ENCODE measurements at regions not wholly inside any gene's neighbourhood (a gene's known extent, or its start where the extent isn't known, plus 50 kb on each side); places are given as distances from the start of the nearest gene placed in this dataset.
A peak's percentile ranks its signal among the peaks of the same experiment; 100 is the strongest.
"Not testable (repeated sequence)": the region's sequence is repeated elsewhere in the genome, so short reads cannot be mapped to it uniquely, and the experiment has no call there.

DNA sequence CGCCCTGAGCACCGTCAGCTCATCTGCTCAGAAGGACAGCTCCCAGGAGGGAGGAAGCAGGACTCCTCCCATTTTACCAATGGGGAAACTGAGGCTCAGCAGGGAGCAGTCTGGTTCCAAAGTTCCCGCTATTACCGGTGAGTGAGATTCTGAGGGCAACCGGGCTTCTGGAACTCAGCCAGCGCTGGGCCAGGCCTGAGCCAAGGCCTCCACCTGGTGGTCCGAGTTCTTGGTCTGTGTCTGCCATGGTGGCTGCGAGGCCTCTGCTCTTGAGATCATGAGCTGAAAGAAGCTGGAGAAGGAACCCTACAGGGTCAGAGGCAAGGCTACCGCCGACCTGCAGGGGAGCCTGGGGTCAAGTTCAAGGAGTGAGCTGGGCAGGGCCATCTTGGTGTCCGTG, 110.8 kb upstream of the GSE1 start:
- DNase-seq: no peak

DNA sequence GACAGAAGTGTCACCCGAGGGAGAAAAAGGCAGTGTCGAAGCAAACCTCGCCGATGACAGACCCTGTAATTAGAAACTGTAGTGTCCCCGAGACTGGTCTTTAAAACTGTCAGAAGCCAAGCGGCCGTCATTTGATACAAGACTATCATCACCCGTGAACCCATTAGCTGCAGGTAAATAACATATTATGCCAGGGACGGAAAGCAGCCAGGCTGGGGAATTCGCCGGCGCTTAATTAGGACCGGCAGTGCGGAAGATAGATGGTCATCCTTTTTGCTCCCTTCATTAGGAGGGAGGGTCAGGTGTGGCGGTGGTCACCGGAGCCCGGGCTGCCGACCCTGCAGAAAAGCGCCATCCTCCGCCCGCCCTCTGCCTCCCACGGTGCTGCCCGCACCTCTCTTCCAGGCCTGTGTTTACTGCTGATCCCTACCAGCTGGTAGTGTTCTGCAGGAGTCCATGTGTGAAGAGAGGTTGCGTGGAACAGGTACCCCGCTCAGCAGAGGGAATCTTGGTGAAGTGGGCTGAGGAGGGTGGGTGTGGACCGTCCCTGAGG, 109.4 kb upstream of the GSE1 start:
- no peak for DNase-seq

DNA sequence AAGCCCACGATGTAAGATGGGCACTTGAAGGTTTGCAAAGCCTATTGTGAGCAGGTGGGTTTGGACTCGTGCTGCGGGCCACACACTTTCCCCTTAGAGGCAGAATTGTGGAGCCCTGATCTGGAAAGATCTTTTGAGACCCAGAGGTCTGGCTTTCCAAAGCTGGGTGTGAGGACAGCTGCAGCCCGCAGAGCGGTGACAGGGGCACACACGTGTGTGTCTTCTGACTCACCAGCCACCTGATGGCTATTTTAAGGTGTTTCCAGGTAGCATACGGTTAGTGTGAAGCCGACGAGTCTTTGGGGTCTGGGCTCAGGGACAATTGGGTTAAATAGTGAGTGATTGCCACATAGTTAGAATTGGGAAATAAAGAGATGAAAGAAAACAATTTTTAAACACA, 108.9 kb upstream of the GSE1 start:
- DNase-seq: no peak

DNA sequence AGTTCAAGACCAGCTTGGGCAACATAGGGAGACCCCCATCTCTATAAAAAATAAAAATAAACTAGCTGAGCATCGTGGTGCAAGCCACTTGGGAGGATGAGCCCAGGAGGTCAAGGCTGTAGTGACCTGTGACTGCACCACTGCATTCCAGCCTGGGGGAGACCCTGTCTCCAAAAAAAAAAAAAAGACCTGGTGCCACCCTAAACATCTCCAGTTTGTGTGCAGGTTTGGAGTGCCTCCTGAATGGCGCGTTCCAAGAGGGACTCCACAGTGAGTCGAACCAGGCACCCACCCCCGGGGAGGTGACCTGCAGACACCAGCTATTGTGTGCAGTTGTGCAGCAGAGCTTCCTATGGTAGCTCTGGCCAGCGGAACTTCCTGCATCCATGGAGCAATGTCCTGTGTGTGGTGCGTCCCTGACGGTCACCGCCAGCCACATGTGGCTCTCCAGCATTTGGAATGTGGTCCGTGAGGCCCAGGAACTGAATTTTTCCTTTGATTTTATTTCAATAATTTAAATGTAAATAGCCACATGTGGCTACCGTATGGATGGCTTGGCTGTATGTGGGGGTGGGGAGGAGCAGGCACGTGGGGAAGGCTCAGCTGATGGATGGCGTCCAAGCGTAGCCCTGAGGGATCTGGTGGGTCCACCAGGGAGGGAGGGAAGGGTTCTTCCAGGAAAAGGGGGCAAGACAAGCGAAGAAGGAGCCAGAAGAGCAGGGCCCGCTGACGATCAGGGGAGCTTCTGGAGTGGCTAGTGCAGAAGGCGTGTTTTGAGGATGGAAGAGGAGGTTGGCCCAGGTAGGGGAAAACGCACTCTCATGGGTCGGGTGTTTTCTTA, 107.1 kb upstream of the GSE1 start:
- no peak for DNase-seq

DNA sequence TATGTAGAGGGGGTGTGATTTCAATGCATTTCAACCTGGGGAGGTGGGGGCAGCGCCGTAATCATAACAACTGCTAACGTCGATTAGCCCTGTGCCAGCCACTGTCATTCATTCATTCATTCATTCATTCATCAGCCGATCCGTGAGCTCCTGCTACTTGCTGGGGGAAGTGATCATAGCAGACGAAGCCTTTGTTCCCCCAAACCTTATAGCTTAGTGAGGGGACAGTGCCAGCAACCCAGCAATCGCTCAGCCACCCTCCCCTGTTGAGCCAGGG, 106.5 kb upstream of the GSE1 start:
- DNase-seq: no peak

DNA sequence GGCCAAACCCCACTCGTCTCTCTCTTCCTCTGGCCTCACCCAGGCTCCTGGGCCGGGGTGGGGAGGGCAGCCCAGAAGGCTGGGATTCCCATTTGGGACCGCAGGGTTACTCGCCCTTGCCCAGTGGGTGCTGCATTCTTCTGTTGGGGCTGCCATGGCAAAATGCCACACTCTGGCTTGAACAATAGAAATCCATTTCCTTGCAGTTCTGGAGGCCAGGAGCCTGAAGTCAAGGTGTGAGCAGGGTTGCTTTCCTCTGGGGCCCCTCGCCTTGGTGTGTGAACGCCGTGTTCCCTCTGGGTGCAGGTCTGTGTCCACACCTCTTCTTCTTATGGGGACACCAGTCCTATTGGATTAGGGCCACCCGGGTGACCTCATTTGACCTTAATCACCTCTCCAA, 105.8 kb upstream of the GSE1 start:
- DNase-seq: peak; percentile 67

DNA sequence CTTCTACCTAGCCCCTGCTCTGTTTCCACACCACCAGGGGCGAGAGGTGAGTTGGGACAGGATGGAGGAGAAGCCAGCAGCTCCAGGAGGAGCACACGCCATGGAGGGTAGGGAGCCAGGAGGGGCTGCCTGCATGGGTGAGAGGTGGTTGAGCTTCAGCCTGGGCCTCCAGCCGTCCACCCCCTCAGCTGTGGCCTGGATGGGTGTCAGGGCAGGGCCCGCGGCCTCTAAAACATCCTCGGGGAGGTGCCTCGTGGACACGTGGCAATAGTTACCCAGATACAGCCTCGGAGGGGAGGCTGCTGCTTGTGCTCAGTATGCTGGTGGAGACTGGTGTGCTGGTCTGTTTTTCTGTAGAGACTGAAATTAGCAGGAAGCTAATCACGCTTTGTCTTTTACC, 104.7 kb upstream of the GSE1 start:
- no peak for DNase-seq

DNA sequence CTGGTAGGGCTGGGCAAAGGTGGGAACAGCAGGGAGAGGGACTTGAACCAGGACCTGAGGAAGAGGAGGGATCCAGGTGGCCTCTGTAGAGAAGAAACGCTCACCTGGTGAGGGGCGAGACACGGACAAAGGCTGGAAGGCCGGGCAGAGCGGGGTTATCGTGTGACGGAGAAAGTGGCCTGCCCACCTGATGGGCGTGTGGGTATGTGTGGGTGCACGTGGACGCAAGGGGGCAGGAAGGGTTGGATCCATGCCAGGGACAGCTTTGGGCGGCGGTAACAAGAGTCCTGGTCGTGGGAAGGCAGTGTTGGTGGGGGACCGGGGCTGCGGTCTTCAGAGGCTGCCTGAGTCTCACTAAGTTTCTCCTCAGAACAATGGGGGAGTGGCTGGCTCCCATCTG, 104.1 kb upstream of the GSE1 start:
- no peak for DNase-seq

DNA sequence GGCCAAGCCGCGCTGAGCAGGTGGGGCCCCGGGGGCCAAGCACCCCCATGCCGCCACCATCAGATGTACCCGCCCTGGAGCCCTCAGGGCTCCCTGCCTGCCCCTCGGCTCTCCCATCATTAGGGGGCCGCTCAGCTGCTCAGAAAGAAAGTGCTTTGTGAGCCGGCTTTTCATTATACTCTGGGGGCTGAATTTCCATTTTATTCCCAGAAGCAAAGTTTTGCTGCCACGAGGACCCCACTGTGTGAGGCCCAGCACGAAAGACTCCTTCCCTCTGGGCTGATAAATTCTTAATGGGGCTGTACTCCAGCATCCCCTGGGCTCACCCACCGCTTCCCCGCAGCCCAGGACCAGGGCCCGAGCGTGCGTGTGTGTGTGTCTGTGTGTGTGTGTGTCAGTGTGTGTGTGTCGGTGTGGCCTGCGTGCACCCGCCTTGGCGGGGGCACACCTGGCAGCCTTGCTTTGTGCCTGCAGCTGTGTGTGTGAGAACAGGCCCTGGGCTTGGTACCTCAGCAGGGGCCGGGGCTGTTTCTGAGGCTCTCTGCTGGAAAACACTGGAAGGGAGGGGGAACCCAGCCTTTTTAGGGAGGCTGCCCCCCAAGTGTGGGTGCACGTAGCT, 103.0 kb upstream of the GSE1 start:
- DNase-seq: no peak

DNA sequence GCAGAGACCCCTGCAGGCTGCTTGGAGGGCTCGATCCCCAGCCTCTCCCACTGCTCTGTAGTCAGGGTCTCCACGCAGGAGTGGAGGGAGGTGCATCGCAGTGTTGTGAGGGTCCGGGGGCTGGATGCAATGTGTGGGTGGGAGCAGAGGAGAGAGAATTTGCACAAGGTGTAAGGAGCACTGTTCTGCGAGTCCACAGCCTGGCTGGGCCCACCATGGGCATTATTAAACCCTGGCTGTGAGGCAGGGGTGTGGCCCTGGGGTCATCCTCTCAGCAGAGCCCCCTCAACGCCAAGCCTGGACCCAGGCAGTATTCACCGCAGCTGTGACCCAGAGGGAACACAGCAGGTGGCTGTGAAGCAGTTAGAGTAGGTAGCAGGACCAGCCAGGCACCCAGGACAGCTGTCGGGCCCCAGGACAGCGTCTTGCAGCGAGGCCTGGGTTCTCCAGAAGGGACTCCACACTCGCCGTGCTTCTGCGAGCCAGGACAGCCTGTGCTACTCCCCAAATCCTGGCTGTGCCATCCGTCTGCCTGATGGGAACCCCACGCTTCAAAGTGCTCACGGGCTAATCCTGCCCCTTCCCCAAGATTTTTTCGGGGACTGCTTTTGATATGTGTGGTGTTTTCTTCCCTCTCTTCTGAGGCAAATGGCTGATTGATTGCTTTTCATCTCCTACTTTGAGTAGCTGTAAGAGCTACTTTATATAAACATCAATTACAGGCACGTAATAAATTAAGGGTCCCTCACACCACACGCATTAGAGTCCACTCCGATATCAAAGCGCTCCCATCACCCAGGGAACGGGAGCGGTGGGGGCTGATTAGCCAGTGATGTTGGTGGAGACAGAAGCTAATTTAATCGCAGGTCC, 100.9 kb upstream of the GSE1 start:
- no peak for DNase-seq

DNA sequence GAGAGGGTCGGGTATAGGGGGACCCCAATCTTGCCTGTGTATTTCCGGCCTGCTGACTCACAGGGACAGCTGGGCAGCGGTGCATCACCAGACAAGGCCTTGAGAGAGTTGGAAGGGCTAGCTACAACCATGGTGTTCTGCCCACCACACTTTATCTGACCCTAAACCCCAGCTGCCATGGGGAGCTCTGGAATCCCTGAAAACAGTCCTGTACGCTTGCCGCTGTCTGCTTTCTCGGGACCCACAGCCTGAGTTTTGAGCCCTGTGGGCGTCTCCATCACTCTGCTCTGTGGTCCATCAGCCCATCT, 100.4 kb upstream of the GSE1 start:
- no peak for DNase-seq

DNA sequence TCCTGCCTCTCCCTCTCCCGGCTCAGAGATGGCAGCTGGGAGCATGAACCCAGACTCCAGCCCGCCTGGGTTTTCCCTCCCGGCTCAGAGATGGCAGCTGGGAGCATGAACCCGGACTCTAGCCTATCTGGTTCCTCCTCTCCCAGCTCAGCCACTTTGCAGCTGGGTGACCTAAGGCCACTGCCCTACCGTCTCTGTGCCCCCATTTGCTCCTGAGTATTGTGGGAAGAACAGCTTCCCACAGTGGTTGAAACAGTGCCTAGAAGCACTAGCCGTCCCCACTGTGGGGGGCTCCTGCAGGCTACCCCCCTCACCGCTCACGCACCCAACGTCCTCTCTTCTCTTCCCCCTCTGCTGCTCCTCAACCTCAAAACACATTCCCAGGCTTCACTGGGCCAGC, 99.9 kb upstream of the GSE1 start:
- no peak for DNase-seq

DNA sequence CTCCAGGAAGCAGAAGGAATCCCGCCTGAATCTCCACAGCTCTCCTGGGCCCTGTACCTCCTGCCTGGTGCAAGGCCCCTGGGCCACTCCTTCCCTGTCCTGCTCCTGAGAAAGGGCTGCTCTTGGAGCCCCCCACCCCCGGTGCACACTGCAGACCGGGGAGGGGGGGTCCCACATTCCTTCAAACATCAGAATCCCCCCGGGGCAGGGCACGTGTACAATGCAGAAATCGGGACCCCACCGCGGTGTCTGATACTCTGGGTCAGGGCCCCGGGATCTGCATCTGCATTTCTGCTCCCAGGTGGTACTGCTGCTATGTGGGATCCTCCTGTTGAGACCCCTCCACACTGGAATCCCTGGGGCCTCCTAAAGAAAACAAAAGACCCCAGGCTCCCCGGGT, 99.5 kb upstream of the GSE1 start:
- DNase-seq: no peak

DNA sequence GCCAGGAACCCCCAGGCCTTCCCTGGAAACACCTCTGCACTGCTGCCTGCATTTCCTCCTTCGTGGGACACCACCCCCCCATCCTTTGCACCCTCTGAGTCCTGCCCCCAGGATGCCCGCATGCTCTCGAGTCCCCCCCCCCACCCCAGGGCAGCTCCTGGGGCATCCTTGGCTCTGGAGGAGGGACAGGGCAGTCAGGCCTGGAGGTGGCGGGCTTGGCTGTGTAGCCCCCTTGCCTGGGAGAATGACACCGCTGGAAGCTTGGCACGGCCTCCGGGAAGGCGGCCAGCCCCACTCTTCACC, 98.9 kb upstream of the GSE1 start:
- no peak for DNase-seq

DNA sequence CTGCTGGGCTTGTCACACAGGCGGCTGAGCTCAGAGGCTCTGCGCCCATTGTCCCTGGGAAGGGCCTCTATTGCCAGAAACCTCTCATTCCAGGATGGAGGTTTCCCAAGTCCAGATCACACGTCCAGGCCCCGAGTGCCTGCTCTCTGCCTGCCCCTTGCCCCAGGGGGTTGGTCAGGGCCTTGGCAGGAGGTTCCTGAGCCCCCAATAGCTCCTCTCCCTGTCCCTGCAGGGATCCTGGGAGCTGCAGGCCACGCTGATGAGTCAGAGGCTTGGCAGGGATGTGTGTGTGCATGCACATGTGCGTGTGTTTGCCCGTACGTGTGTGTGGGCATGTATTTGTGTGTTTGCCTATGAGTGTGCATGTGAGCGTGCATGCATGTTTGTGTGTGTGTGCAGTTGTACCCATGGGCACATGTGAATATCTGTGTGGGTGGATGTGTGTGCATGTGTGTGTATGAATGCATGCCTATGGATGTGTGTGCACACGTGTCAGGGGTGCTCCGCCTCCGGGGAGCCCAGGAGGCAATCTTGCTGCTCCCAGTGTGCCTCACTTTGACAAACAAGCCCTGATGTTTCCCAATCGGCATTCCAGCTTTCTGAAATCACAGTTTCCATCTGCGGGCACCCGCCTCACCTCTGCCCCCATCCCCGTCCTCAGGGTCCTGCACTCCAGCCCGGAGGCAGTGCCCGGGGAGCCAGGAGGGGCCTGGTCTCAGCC, 98.4 kb upstream of the GSE1 start:
- peak; percentile 15 for DNase-seq

DNA sequence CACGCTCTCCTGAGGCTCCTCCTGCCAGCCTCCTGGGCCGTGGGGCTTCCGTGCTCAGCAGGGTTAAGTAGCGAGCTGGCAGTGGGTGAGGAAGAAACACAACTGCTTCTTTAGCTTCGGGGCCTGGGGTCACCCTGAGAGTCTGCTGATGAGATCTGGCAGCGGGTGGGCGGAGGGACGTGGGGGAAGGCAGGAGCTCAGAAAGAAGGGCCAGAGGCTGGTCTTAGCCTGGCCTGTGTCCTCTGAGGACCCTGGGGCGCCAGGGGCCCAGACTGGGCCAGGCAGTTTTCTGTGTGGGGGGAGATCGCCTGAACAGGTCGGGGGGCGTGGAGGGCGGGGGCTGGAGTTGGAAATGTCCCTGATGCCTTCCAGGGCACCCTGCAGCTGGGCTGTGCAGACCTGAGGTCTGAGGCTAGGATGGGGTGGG, 97.8 kb upstream of the GSE1 start:
- no peak for DNase-seq

DNA sequence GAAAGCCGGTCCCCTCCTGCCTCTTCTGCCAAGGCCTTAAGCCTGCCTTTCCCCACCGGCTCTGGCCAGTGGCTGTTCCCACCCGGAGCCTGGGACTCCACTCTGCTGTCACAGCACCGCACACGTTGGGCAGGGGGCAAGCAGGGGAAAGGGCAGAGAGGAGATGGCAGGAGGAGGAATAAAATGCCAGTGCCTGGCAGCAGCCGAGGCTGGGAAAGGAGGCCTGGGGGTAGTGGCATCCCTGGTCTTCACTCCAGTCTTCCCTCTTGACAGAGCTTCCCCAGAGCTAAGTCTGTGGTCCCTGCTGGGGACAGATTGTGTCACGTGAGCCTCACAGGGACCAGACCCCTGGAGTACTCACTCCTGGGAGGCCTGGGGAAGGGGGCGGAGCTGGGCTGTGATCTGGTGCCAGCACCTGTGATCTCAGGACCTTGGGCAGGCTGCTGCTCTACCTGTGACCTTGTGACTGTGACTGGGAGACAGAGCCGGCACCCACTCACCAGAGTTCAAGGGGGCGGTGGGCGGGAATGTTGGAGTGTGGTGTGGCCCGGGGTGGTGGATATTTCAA, 97.2 kb upstream of the GSE1 start:
- no peak for DNase-seq

DNA sequence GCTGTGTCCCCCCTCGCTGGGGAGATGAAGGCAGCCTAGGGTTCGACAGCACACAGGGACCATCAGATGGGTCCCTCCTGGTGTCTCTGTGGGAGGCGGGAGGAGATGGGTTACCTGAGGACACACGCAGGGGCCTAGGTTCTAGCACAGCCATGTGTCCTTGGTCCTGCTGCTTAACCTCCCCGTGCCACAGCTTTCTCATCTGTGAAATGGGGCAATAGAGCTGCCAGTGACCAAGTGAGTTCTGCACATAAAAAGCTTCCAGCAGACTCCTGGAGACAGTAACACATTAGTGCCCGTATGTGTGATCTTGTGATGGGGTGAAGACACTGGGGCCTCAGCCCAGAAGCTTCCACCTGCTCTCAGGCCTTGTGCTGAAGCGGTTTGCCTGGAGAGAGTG, 96.0 kb upstream of the GSE1 start:
- DNase-seq: no peak

DNA sequence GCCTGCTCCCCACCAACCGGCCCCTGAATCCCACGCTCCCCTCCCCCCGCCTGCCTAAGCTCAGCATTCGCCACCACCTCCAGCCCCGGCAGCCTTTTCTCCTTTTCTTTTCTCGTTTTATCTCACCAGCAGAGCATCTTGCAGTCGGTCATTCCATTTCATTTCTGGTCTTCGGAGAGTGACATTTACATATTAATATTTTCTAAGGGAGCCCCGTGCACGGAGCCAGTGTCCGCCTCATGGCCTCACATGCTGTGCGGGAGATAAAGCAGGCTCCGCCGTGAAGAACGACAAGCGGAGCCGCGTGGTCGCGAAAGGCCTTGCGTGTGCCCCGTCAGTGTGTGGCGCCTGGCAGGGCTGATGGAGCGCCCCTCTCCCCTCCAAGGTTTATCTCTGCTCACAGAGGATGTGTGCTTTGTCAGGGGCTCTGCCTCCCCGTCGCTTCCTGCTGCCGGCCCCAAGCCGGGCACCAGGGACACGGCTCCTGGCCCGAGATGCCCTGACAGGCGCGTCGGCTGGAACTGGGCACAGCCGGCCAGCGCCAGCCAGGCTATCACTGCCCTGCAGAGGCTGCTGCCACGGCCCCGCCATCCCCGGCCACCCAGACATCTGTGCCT, 95.5 kb upstream of the GSE1 start:
- DNase-seq: no peak

DNA sequence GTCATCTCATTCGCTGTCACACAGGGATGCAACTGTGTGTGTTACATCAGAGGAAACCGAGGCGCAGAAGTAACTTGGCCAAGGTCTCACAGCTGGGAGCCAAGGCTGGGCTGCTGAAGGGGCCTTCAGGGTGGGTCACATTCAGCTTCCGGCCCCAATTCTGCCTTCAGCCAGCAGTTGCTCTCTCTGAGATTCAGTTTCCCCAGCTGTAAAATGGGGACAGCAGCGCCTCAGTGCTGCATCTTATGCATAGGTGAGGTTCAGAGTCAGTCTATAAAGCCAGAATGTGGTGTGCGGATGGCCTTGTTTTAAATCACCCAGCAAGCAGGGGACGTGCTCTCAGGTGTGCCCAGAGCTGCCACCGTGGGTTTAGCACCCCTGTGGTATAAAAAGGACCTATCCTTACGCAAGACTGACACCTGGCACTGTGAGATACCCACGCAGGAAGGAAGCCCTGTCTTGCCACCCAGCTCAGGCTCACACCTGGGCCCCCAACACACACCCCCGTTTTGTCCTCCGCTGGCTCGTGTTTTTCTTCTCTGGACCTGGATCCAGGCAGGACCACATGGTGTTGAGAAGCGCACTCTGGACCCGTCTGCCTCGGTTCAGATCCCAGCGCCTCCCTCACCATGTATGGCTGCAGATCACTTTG, 94.6 kb upstream of the GSE1 start:
- DNase-seq: no peak

DNA sequence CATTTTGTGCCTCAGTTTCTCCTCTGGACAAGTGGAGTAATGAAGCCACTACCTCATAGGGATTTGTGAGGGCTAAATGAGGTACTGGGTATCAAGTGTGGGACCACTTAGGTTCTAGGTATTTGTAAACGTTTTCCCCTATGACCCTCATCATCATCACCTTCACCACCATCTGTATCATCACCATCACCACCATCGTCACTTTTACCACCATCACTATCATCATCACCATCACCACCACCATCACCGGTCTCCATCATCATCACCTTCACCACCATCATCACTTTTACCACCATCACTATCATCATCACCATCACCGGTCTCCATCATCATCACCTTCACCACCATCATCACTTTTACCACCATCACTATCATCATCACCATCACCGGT, 94.1 kb upstream of the GSE1 start:
- DNase-seq: not testable (repeated sequence)

Measured in dermis blood vessel endothelial cell (primary cell).